HPDE6-E6E7 (cell line): ENCODE measurements at regions not wholly inside any gene's neighbourhood (a gene's known extent, or its start where the extent isn't known, plus 50 kb on each side); places are given as distances from the start of the nearest gene placed in this dataset.

ENCODE experiments used
- DNase-seq: peaks from one replicate; pipeline ENCODE4 v3.0.0; 2011; ENCODE audit warnings: missing footprints; ENCODE audit errors: extremely low spot score

DNA sequence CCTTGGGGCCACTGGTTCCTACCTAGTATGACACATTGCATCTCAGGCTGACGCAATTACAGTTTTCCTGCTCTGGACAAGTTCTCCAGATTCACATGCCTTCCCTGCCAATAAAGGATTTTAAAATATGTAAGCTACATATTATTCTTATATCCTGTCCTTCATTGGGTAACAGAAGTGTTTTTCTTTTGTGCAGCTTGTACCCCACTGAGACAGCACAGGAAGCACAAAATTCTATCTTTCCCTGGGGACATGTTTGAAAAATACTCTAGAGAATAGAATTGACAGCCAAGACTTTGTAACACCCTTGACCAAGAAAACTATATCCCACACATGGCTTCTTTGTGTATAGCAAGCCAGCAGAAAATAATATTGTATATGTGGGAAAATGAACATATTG is 456.8 kb downstream of the MAFB start:
- no peak for DNase-seq

DNA sequence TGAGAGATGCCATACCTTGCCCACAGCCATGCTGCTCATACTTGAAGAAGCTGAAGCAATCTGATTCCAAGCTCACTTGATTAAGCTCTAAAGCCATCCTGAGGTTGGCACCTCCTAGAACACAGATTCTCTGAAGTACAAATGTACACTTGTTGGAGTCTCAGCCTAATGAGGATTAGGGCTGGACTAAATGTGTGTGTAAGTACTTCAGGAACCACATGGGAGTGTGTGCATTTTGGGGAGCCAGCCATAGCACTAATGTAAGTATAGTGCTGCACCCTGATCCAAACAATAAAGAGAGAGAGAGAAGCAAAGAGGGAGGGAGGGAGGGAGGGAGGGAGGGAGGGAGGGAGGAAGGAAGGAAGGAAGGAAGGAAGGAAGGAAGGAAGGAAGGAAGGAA is 458.6 kb downstream of the MAFB start:
- no peak for DNase-seq

DNA sequence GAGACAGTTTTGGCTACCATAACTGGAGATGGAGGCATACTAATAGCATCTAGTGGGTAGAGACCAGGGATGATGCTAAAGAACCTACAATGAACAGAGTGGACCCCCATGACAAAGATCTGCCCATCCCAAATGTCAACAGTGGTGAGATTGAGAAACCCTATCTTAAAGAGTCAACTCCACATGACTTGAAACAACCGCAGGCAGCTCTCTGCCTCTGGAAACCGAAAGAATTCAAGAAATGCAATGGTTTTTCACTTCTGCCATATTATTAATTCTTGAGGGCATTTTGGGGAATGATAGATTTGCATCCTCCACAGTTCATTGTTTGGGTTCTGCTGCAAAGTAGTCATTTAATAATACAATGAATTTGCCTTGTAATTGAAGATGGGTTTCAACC is 463.4 kb downstream of the MAFB start:
- no peak for DNase-seq

DNA sequence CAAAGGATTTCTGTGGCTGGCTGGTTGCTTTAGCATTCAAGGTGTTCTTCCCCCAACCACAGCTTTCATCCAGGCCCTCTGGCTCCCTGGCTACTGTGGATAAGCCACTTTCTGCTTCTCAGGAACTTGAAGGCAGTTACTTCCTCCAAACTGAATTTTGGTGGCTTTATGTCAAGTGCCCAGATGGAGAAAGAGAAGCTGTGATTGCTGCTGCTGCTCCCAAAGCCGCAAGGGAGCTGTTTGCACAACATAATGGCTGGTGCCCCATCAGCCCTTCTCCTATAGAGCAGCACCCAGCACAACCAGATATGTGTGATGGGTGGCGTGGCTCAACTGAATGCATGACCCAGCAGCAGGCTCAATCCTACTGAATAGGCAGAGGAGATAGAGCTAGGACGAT is 465.2 kb downstream of the MAFB start:
- no peak for DNase-seq

DNA sequence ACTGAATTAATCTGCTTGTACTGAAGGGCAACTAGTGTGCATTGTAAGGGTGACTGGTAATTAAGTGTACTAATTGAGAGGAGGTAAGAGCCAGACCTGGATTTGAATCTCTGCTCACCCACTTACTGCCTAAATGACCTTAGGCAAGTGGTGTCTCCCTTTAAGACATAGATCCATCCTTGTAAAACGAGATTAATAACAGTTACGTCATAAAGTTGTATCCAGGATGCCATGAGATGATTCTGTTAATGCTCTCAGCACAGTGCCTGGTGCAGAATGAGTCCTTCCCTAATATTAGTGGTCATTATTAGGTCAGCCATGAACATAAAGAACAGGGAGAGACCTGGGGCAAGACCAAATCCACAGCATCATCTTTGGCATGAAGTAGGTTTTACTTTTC is 470.1 kb downstream of the MAFB start:
- no peak for DNase-seq

DNA sequence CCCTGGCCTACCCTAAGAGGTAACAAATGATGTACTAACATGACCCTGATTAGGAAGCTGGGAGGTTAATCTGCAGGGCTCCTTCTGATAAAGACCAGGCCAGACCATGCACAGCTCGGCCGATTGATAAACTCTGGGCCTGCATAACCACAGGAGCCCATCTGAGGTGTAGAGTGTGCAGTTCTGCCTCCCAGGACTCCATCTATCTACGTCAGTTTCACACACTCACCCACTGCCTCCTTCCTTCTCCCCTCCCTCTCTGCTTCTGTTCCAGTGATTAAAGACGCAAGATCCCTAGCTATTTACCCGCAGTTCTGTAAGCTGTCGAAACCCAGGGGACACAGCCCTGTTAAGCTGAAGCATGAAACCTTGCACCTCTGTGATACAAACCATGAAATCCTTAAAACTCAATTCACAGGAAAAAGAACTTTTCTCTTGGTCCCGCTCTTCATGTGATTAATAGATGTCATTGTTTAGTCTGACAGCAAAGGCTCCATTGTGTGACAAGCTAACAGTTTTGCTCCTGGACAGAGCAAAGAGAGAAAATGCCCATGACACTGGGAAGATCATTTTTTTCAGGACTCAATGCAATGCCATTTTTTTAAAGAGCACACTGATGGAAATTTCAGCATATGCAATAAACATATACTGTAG is 470.6 kb downstream of the MAFB start:
- DNase-seq, result no peak

DNA sequence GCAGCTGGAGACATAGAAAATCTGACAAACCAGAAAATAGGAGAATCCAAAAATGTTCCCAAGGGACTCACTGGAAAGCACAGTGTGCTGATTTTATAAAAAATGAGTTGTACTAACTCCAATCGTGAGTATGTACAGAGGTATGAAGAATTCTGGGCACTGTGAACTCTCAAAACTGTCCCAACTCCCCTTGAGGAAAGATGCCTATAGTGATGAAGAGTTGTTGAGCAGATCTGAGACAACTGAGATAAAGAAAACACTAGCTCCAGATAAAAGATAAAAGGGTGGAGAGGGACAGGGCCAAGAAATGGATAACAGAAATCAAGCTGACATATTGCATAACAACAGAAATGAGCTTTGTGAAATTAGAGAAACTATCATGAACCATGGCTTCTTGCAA is 481.4 kb downstream of the MAFB start:
- DNase-seq, result no peak

DNA sequence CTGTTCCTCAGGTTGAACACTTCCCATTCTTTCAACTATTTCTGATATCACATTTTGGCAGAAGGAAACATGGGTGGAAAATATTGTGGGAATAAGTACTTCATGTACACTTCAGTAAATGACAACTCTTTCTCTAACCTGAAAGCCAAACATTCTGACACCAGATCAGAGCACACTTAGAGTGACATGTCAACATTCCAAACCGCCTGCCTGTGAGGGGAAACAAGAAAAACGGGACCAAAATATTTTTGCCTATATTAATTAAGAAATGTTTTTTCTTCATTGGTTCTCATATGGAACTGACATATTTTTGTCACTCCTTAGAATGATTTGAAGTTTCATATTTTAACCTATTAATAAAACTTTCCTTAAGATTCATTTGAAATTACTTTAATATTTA is 483.1 kb downstream of the MAFB start:
- DNase-seq, result no peak

DNA sequence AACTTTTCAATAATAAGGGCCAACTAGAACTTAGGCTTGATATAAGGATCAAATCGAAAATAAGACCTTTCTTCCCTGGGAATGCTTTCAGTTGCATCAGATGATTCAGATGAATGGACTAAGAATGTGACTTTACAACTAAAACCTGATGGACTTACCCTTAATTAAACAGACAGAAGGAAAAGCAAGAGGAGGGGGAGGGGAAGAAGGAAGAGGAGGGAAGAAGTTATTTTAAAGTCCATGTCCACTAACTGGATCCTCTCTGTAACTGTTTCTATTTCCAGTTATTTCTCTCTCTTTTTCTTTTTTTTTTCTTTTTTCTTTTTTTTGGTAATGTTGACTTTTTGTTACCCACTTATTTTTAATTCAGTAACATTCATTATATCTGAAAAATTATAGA is 486.0 kb downstream of the MAFB start:
- DNase-seq, result no peak

DNA sequence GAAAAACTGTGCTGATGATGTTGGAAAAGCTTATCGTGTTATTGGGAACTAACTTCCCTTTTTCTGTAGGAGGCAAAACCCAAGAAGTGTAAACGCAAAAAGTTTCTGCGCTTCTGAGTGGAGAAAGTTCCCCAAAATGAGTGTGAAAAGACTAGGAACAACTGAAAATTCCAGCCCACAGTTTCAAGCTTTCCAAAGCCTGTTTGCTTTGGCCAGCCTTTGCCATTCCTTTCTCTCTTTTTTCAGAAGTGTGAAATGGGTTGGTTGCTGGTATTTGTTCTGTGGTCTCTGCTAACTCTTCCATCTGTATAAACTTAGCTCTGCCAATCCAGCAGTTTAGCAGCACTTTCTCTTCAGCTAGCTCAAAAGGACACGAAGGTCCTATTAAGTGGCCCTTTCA is 491.3 kb downstream of the MAFB start:
- no peak for DNase-seq

DNA sequence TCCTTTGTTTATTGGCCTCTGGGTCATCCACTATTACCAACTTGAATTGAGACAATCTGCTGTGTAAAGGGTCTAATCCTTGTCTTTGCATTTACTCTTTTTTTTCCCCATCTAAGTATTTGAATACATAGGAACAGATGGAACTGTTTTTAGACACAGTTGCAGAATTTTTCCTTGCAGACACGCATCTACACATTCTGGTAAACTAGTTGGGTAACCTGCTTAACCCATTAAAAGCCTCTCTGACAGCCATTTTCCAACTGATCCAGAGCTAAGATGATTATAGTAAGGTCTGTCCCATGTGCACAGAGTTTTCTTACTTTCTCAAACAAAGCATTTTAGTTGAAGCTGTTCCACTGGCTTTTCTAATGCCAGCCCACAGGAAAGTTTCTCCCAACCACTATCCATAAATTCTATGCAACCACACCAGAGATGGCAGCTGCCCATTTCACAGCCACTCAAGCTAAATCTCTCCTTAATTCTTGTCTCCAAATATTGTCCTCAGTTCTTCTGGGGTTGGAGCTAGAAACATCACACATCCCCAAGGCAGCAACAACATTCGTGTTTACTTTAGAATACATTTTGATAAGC is 492.1 kb downstream of the MAFB start:
- DNase-seq, result no peak

DNA sequence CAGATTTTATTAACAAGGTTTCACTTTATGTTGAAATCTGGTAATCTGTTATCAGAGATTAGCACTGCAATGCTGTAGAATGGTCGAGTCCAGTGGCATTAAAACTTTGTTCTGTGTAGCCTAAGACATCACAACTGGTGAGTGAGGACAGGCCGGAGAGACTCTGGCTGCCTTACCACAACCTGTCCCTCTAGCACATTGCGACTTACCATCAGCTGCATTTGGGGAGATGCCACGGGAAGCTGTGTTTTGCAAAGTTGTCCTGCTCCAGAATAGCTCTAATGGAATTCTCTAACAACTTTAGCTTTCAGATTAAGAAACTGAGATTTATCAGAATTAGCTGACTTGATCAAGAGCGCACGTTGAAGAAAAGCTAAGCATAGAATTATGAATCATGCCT is 493.3 kb downstream of the MAFB start:
- DNase-seq, result no peak

DNA sequence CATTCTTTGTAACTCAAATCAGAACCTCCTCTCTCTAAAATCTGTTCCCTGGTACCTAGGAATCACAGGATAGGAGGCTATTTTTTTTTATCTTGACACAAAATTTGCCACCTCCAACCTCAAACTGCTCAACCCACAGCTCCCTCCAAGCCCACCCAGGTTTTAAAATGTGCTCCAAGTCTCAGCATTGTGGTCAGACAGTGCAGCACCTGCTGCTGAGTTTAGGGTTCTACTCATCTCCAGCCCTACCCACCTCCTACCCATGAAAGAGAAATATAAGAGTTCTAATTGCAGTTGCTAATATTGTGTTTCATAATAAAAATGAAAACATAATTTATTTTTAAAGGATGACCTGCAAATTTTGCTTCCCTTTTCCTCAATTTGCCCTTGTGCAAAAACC is 496.5 kb downstream of the MAFB start:
- DNase-seq, result no peak

DNA sequence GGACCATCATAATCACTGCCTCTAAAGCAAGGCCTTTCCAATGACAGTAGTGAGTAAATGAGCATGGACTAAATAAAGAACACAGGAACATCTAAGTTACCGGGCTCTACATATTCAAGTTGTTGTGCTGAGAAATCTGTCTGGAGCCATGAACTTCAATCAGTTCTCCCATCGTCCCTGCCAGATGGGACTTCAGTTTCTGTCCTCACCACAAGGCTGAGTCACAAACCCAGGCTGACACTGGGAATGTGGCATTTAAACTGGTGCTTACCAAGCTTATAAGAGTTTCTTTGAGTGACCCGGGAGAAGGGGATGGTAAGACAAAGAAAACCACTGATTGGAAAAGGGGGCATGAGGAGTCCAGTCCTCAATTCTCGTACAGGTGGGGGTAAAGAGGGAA is 497.0 kb downstream of the MAFB start:
- DNase-seq, result no peak

DNA sequence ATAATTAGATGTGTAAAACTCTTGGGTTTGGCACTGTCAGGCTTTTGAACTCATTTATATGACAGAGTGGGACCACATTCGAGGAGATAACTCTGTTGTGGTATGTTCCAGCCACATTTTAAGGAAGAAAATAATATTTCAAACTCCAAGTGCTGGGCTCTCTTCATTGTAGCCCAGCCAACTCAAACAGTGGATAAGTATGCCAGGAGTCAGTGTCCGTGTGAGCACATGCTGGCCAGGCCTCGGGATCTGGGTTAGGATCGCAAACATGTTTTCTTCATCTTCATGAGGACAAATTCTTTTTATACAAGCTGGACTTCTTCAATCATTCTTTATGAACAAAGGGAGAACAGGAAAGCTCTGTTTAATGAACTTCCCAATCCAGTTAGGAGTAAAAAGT is 497.5 kb downstream of the MAFB start:
- DNase-seq, result no peak

DNA sequence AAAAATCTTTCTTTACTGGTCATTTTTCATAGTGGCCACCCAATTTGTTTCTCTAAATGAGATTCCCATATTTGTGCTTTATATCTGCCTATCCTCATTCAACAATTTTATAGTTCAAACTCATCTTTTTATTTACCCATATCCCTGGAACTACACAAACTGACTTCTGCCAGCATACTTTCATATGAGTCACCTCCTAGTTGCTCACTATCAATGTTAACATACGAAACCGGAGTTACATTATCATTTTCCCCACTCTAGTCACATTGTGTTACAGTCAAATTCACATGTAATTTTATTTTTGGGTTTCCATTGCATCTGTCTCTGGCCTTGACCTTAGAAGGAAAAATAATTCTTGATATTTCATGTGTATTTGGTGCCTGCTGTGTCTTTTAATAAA is 499.4 kb downstream of the MAFB start:
- no peak for DNase-seq

DNA sequence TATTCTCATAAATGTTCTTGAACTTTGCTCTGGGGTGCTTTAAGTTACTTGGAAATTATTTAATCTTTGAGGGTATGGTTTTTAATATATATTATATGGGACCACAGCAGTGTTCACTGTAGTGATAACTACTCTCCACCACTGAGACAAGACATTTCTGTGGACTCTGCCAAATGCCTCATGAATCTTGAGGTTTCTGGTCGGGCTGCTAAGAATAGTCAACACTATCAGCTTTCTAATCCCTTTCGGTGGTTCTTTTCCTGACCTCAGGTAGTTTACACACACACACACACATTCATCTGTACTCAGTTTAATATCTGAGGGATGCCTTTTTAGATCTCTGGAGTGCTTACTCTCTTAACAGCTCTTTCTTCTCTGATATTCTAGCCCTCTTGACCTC is 500.7 kb downstream of the MAFB start:
- DNase-seq, result no peak

DNA sequence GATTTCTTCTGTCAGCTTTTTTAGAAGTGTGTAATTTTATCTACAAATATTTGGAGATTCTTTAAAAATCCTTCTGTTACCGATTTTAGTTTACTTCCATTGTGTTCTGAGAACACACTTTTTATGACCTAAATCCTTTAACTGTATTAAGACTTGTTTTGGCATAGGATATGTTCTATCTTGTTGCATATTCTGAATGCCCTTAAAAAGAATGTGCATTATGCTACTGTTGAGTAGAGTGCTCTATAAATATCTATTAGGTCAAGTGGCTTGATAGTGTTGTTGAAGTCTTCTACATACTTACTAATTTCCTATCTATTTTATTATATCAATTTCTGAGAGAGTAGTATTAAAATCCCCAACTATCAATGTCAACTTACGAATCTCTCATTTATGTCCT is 502.2 kb downstream of the MAFB start:
- DNase-seq, result no peak

DNA sequence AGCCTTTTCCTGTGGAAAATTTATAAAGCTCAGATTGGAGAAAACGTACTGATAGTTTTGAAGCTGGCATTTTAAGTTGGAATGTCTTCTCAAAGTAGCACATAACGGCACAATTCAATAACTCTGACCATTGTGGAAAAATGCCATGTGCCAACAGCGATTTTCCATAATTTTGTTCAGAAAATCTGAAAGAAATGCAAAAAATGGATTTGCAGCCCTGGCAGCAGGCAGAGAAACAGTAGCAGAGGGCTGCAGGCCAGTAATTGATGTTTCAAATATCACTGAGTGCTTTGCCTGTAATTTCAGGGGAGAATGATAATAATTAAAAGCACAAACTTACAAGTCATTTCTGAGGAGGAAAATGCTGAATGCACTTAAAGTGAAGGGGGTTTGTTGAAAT is 507.4 kb downstream of the MAFB start:
- no peak for DNase-seq

DNA sequence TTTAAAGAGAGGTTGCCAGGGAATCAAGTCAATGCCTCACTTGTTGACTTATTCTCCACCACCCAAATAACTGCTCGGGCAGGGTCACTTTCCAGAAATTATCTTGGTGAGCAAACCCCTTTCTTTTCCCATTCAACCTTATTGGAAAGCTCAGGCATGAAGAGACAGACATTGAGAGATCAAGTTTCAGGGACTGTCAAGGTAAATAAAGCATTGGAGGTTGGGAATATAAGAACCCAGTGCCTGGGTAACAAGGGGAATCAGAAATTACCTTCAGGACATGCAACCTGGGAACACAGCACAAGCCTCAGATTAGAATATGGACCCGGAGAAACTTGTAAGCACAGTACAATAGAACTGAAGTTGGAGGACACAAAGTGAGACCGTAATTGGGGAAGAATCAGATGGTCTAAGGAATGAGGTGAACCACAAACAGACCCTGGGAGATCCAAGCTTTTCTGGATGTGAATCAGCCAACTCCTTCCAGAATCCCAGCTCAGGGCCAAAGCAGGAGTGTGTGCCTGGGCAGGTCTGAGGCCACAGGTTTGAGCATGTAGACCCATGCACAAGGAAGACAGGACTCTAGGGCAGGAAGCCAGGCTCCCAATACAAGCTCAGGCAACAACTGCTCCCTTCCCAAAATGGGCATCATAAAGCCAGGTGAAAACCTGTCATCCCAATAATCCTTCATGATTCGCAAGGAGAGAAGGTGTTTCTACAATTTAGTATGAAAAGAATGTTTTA is 512.8 kb downstream of the MAFB start:
- DNase-seq, result no peak

DNA sequence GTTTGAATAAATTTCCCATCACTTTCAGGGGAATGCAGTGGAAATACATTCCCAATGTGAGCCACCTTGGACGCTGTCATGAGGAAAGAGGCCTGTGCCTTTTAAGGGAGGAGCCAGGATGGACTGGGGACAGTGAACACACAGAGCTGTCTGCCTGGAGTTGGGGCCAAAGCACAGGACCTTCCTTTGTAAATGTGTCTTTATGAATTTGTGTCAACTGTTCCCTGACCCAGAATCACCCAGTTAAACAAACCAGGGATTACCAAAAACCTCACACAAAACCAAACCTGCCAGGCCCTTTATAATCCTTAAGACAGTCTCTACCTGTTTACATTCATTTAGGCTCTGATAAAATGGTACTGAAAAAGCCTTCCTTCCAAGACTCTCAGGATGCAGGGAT is 513.7 kb downstream of the MAFB start:
- no peak for DNase-seq

DNA sequence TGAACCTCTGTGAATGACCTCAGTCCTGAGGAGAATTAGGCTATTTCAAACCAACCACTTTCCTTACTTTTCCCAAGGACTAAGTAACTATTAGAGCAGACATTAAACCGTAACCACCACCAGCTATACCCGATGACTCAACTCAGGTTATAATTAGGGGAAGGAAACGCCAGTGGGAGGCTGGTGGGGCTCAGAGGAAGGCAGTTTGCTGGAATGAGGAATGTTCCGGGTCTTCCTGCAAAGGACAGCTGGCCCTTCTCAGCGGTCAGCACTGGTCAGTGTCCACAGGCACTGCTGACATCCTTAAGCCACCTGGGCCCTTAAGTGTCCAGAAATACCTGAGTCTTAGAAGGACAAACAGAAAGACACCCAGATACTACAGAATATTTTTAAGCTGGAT is 515.2 kb downstream of the MAFB start:
- no peak for DNase-seq

DNA sequence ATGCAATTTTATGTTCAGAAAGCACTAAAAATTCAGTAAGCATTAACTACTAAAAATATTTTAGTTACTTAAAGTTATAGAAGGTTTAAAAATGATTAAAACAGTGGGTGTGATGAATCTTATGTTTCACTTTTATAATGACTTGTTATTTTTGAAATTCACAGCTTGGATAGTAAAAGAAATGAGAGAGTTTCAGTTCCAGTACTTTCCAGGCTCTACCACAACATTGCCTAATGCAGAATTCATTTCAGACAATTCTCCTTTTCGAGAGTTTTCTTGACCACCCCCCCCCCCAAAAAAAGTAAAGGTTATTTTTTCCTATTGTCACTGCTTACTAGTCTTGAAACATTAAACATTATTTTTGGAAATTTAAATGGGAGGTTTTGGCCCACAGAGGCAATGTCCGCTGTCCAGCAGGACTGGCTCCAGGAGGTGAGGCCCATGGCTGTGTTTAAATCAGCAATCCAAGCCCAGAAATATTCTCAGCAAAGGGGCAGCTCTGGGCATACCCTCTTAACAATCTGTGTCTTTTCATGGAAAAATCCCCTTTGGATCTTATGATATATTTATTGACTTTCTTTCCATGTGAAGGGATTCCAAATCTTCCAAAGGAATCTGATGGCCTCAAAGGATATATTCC is 519.9 kb downstream of the MAFB start:
- DNase-seq, result no peak
